CD1c-positive myeloid dendritic cell (primary cell): ENCODE measurements at regions not wholly inside any gene's neighbourhood (a gene's known extent, or its start where the extent isn't known, plus 50 kb on each side); places are given as distances from the start of the nearest gene placed in this dataset.
"Not testable (repeated sequence)": the region's sequence is repeated elsewhere in the genome, so short reads cannot be mapped to it uniquely, and the experiment has no call there.

Source experiments
- DNase-seq: peaks from one replicate; pipeline ENCODE4 v3.0.0-alpha.2; 2016; ENCODE audit errors: extremely low spot score

- no peak for DNase-seq
Observed at GRCh38 chr3:35392187-35392586, 247.1 kb upstream of the ARPP21 start.

- DNase-seq, result no peak
Observed at GRCh38 chr3:35393901-35394799, 245.2 kb upstream of the ARPP21 start.

- no peak for DNase-seq
Observed at GRCh38 chr3:35394905-35395304, 244.4 kb upstream of the ARPP21 start.

DNA sequence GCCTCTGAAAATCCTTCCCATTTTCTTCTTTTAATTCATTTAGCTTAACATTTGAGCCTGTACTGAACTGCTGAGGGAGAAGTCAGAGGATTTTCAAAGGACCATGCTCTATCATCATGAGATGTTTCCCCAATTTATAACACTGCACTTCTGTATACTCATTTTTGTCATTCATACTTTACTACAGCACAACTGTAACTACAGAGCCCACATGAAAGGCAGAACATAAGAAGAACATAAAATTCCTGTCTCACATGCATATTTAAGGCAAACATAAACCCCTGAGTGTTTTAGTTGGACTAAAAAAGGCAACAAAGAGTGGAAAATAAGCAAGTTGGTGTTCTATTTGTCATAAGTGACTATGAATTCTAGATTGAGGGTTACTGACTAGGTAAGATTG lies 237.7 kb upstream of the ARPP21 start:
- DNase-seq, result no peak

DNA sequence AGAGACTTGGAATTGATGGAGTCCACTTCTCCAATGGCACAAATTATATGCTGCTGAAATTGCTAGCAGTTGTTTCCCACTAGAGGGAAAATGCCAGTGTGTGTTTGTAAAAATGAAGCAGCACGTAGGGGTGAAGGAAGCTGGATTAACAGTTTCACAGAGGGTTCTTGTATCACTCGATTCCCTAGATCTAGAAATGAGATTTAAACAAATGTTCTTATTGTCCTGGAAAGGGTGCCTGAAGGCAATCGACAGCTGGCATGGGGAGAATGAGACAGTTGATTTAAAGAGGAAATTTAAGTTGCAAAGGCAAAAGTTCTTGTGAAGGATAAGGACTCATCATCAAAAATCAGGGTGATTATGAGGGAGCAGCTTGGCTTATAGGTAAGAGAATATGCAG lies 234.8 kb upstream of the ARPP21 start:
- DNase-seq, result no peak

DNA sequence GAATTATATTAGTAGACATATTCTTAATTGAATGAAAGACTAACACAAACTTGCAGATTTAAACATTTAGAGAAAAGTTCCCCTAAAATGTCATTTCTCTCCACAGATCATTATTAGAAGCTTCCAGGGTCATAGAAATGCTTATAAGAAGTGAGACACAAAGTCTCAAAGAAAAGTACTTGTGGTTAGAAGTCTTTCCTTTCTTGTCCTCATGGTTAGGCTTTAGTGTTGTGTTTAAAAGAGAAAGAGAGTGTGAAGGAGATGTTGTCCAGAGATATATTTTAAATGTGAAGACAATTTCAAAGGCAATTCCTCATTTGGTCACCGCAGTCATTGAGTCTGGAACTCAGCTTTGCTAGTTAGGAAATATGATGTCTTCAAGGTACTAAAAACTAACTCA lies 230.4 kb upstream of the ARPP21 start:
- no peak for DNase-seq

DNA sequence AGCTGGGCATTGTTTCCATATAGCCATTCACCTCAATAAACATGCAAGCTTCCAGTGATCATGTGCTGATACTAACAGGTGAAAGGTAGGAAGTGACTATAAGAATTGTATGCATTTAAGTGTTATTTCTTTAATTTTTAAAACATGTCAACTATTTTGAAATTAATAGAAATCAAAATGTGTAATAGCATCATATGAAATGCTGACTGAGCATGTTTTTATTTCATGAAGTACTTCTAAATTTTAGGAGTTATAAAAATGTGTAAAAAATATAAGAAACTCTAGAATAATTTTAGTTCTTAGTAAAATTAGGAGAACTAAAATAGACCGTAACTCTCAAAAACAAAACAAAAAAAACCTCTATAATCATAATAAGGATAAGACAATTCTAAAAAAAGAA lies 229.3 kb upstream of the ARPP21 start:
- no peak for DNase-seq

GRCh38 chr3:35413483-35413882 lies 225.8 kb upstream of the ARPP21 start:
- no peak for DNase-seq

- no peak for DNase-seq
Observed at GRCh38 chr3:35417080-35417479, 222.2 kb upstream of the ARPP21 start.

DNA sequence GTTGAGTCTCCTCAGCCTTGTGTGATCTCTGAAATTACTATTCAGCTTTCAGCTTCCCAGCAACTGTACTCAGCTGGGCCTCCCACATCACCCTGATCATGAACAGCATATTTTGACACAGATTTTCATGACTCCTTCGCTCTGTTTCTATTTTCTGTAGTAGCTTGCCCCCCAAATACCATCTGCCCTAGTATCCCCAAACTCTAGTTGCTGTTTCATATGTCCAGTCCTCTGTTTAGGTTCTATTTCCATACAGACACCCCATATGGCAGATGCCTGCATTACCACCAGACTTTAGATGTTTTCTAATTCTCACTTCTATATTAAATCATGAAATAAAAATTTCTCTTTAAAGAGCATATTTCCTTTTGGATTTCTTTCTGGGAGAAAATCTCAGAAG lies 217.2 kb upstream of the ARPP21 start:
- no peak for DNase-seq

DNA sequence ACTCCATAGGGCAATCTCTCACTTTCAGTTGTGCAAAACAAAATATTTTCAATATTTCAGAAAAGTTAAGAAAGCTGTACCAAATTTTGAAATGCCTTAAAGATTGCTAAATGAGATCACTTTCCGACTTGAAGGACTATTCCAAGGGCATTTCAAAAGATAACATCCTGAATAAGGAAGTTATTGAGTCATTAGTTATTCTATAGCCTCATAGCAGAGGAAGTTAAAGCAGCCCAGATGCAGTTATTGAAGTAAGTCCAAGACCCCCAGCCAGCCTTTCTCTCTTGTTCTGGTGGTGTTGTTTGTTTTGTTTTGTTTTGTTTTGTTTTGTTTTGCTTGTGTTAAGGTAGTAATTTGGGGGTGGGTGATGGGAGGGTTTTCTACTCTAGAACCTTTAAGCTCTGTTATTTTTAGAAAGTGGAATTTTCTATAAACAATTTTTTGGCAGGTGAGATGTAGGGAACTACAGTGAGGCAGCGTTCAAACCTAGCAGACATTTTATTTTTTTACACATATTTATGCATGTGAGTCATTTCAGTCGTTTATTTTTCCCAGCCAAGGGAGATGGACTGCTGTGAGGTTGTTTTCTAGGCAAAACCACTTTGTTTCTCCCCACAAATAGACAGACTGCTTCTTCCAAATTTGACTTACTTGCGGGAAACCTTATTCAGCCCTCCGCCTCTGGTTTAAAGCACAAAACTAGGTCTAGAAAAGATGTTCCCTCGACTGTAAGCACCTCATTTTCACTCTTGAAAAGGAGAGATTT lies 216.3 kb upstream of the ARPP21 start:
- no peak for DNase-seq

DNA sequence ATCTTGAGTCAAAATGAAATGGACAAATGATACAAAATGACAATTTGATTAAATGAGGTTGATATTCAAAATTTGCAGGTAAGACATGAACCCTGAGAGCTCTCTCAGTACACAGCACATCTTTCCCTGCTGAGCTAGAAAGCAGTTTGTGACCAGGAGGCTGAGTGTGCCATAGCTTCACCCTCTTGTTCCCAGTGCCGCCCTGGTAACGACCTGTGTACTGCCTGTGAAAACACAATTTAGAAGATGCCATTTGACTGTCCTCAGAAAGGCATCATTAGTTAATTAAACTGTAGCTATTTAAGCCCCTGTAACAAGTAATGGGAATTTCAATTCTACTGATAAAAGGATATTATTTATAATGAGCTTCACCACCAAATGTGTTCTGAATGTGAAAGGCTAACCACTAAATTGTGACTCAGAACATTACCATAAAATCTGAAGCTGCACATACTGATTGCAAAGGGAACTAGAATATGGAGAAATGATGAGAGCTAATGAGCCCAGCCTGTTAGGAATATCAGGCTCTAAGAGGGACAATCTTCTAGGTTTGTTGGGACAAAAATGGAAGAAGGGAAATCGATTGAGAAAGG lies 212.9 kb upstream of the ARPP21 start:
- DNase-seq, result no peak

DNA sequence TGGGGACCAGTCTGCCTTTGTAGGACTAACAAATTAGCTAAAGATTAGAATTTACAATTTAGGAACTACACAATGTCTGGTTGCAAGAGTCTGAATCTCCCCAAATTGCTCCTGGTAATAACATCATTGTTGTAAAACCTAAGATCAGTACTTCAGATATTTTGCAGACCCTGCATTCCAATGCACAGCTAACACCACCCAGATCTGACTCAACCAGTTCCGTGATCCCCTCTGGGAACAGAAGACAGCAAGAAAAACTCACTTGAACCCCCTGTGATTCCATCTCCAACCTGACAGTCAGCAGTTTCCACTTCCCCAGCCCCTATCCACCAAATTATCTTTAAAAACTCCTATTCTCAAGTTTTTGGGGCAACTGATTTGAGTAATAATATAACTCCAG lies 201.9 kb upstream of the ARPP21 start:
- DNase-seq, result no peak

DNA sequence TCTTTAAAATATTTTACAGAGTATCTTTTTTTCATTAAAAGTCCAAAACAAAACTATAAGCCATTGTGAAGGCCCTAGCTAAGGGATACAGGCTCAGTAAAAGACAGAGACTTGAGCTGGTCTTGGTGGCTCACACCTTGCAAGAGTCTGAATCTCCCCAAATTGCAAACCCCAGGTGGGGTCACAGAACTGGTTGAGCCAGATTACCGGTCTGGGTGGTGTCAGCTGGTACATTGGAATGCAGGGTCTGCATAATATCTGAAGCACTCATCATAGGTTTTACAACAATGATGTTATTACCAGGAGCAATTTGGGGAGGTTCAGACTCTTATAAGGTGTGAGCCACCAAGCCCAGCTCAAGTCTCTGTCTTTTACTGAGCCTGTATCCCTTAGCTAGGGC lies 201.2 kb upstream of the ARPP21 start:
- DNase-seq, result no peak

- no peak for DNase-seq
Observed at GRCh38 chr3:35439663-35440062, 199.7 kb upstream of the ARPP21 start.

DNA sequence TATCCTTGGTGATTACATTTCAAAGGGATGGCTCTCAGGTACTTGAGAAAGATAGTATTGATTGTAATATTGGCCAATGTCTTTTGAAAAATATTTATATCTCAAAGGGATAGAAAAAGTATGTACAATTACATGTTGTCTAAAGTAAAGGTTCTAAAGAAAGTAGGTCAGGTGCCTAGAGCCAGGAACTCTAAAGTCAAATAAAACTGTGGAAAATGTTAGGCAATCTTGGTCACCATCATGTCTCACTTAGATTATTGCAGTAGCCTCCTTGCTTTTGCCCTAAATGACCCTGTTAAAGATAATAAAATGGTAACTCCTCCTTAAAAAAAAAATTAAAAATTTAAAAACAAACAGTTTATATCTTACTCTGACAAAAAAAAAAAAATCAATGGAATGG lies 198.5 kb upstream of the ARPP21 start:
- DNase-seq, result no peak

DNA sequence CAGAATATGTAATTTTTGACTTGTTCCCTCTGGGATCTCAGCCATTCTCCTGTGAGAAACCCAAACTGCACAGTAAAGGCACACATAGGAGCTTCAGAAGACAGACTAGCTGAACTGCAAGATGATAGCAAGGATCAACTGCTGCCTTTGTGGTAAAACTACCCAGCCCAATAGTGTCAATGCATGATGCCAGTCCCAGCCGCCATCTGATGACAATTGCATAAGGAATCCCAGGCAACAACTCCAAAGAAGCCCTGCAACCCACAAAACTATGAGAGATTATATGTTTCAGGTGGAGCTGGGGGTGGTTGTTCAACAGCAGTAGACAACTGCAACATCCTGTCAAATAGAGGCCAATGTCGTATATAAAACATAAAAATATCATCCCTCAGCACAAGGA lies 192.4 kb upstream of the ARPP21 start:
- DNase-seq, result no peak

DNA sequence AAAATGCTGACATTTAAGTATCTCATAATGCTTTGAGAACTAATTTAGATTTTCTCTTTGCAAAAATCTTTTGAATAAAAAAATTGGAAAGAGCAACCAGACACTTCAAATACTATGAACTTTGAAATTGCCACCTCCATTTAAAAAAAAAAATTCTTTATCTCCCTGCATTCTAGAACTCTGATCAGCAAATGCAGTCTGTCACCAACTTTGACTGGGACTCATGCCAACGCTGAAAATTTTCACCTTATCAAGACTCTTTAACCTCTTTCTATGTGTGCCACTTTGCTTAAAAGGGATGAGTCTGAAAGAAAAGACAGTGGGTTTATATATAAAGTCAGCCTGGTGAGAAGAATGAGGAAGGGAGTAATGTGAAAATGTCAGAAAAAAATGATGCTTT lies 191.2 kb upstream of the ARPP21 start:
- no peak for DNase-seq

- DNase-seq, result no peak
Observed at GRCh38 chr3:35448681-35449080, 190.6 kb upstream of the ARPP21 start.

- DNase-seq, result not testable (repeated sequence)
Observed at GRCh38 chr3:35454819-35455218, 184.5 kb upstream of the ARPP21 start.

GRCh38 chr3:35473956-35474355 lies 165.4 kb upstream of the ARPP21 start:
- no peak for DNase-seq

GRCh38 chr3:35482566-35482965 lies 156.8 kb upstream of the ARPP21 start:
- not testable (repeated sequence) for DNase-seq

GRCh38 chr3:35483131-35483530 lies 156.2 kb upstream of the ARPP21 start:
- DNase-seq, result no peak
